ENCODE measurements at regions not wholly inside any gene's neighbourhood (a gene's known extent, or its start where the extent isn't known, plus 50 kb on each side); places are given as distances from the start of the nearest gene placed in this dataset.

- no peak for DNase-seq
These were observed 139.7 kb downstream of the TUSC7 start for GRCh38 chr3:116849261-116849688.

- DNase-seq, result no peak
These were observed 143.2 kb downstream of the TUSC7 start for GRCh38 chr3:116852803-116853202.

- DNase-seq, result no peak
These were observed 153.7 kb downstream of the TUSC7 start for GRCh38 chr3:116863270-116863770.

DNA sequence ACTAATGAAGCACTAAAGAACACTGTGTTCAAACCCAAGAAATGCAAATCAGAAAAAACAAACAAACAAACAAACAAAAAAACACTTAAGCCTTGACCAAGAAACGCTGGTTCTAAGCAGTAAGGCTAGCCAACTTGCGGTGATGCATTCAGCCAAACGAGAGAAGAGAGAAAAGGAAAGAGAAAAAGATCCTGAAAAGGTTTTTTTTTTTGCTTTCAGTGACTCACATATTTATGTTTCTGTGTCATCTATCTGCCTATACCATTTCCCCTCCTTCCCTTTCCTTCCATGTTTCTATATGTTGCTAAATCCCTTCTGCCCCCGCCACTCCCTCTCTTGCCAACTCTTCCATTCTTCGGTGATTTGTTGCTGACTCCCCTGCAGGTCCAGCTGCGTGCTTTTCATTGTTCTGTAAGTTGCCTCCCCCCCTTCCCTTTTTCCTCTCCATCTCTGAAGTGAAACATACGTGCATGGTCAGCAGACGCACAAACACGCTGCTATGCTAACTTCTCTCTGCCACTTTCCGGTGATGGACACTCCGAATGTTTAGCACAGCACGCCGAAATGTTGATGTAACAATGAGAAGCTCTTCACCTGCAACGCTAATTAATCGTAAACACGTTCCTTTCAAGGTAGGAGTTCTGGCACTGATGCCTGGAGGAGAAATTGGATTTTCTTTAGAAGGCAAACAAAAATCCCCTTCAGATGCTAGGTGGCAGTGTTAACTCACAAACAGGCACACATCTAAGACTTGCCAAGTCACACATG, 154.4 kb downstream of the TUSC7 start:
- peak in 1 of 5 experiments; percentile 1 for DNase-seq

DNA sequence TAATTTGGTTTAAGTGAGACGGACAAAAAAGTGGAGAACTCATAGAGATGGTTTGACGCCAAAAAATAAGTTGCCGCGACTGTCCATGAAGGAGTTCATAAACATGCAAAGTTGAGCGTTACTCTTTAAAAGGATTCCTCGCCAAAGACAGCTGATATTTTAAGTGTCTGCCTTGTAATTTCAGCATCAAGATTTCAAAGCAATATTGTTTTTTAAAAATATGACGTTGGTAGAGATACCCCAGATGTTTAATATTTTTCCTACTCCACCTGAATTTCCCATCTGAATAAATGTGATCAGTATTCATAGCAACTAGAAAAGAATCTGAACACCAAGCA, 155.0 kb downstream of the TUSC7 start:
- no peak for DNase-seq

- DNase-seq, result no peak
These were observed 160.8 kb downstream of the TUSC7 start for GRCh38 chr3:116870379-116870778.

GRCh38 chr3:116871905-116872304, 162.3 kb downstream of the TUSC7 start:
- no peak for DNase-seq

DNA sequence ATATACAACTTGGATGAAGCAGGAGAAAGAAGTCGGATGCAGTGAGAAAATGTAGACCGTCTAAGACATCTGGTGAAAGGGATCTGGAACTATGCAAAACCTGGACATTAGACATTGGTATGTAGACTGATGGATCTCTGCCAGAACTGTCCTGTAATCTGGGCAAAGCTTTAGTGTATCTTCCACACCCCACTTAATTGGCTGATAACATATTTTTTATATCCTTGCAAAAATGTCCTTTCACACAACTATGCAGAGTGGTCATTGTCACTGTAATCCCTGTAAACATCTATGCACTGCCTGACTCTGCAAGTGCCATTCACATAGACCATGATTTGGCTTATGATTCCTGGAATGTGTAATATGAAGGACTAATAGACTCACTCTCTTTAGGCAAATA, 163.1 kb downstream of the TUSC7 start:
- no peak for DNase-seq

DNA sequence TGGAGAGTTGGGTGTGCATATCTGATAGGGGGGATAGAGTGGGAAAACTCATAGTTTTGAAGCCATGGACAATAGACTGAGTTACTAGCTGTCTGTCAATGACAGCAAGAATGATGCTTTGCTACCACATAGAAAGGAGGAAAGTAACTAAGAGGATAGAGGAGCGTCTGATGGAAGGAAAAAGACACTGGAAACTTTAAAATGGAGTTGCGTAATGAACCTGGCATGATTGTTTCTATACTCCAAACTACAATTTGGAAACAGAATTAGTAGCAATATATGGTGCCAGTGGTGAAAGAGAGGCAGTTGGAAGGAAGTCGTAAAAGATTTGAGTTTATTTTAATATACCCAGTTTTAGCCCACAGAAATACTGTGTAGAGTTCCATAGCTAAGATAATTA, 163.6 kb downstream of the TUSC7 start:
- DNase-seq, result no peak

DNA sequence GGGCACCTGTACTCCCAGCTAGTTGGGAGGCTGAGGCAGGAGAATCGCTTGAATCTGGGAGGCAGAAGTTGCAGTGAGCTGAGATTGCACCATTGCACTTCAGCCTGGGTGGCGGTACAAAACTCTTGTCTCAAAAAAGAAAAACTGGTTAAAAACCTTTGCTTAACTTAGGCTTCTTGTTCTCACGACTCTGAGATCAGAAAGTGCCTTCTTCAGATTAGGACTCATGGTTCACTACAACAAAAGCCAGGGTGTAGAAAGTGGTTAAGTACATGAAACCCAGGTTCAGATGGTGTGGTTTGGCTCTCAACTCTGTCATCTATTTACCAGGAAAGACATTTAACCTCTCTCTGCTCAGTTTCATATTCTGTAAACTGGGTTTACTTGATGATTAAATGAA, 168.4 kb downstream of the TUSC7 start:
- DNase-seq, result peak in 1 of 5 experiments; percentile 7

DNA sequence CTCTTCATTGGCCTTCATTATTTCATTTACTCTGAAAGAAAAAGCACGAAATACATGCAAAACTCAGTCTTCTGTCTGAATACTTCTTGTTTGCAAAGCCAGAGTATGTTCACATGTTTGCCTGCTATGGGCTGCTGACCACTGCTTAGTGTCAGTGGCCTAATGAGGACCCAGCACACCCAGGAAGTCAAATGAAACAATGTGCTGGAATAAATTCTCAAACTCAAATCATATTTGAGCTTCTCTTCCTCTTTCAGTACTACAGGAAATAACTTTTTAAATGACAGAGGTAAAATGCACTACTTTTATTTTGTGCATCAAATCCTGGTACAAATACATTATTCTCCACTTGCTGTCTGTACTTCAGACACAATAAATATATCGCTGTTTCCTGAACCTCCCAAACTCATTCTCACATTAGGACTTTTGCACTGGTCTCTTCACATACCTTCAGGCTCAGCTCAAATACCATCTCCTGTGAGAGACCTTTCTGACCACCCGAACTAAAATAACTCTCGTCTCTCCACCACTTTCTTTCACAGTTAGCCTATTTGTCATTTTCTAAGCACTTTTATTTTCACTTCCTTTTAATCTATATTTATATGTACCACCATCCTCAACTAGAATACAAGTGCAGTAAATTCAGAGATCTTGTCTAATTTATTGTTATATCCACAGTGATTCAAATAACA, 176.8 kb downstream of the TUSC7 start:
- no peak for DNase-seq

GRCh38 chr3:116896116-116896515, 186.5 kb downstream of the TUSC7 start:
- no peak for DNase-seq

GRCh38 chr3:116897382-116897781, 187.8 kb downstream of the TUSC7 start:
- DNase-seq, result no peak

GRCh38 chr3:116899253-116899652, 189.7 kb downstream of the TUSC7 start:
- DNase-seq, result no peak

- DNase-seq, result no peak
These were observed 195.8 kb downstream of the TUSC7 start for GRCh38 chr3:116905334-116905733.

DNA sequence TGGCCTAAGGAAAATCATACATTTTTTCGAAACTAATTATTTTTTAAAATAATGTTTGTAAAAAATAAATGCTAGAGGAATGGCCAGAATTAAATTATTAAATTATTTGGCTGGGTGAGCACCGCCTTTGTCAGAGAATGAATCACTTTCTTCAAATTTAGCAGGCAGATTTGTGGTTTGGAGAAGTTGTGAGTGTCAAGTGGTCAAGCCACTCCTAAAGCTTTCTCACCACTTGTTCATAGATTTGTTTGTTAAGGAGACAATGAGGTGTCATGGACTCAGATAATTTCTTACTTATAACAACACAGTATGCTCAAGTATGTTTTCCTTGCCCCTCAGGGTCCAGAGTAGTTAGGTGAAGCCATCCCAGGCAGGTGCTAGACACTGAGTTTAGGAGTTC, 196.2 kb downstream of the TUSC7 start:
- DNase-seq, result no peak

DNA sequence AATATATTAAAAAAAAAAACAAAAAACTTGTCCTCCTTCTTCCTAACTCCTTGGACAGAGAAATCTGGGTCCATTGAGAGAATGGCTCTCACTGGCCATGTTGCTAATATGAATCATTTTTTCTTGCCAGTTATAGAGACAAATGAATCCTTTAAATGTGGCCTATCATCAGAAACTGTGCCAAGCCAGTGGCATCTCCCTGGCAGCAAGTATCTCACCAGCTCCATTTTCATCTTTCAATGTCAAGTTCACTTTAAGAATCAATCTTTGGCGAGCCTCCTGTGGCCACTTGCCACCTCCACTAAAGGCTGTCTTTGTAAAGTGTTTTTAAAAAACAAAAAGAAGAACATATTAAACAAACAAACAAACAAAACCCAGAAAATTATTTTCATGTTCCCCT, 202.5 kb downstream of the TUSC7 start:
- DNase-seq, result no peak

DNA sequence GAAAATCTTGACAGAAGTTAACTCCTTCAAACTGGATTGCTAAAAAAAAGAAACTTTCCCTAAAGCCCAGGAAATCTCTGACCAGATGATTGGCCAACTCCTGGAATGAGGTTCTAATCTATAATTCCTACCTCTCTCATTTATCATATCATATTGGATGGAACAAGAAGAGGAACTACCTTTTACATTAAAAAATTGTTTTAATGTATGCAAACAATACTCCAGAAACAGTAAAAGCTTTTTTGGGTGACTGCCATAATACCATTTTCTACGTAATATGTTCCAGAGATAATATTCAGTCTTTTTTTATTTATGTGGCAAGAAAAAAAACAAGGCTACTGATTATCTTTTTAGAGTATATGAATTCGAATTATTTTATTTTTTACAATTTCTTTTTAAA, 204.4 kb downstream of the TUSC7 start:
- no peak for DNase-seq

GRCh38 chr3:116916836-116917235, 207.3 kb downstream of the TUSC7 start:
- DNase-seq, result no peak

- DNase-seq, result no peak
These were observed 211.4 kb downstream of the TUSC7 start for GRCh38 chr3:116920826-116921610.

DNA sequence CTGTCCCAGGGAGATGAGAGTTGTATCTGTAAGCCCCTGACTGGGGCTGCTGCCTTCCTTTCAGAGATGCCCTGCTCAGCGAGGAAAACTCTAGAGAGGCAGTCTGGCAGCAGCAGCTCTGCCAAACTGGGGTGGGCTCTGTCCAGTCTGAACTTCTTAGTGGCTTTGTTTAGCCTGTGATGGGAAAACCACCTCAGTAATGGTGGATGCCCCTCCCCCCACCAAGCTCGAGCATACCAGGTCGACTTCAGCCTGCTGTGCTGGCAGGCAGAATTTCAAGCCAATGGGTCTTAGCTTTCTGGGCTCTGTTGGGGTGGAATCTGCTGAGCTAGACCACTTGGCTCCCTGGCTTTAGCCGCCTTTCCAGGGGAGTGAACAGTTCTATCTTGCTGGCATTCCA, 218.3 kb downstream of the TUSC7 start:
- DNase-seq, result no peak

- no peak for DNase-seq
These were observed 220.1 kb downstream of the TUSC7 start for GRCh38 chr3:116929505-116930222.

DNA sequence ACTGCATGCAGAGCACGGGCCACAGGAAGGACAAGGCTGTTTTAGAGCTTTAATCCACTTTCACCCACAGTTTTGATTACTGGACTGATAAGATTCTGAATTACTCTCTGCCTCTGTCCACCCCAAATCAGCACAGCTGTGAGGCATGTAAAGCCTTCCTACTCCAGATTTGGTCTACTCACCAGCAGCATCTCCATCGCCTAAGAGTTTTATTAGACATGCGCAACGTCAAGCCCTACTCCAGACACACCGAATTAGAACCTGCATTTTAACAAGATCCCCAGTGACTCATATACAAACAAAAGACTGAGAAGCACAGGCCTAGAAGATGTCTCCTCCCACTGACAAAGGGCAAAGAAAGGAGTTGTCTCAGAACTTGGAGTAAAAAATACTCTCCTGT, 221.2 kb downstream of the TUSC7 start:
- no peak for DNase-seq
